HepG2 (cell line): ENCODE measurements at regions not wholly inside any gene's neighbourhood (a gene's known extent, or its start where the extent isn't known, plus 50 kb on each side); places are given as distances from the start of the nearest gene placed in this dataset.

Source experiments
- AKNA ChIP-seq: sonication (generic); formaldehyde crosslinking; IDR thresholded peaks from 2 replicates; pipeline ENCODE4 v1.4.0; 2020; ENCODE audit warnings: missing genetic modification reagents, borderline replicate concordance
- ATF7 ChIP-seq, 2 experiments: fragments of 450-650 bp in 1 of 2; sonication (generic) in 1 of 2; formaldehyde crosslinking in 1 of 2; IDR thresholded peaks; 2 replicates each; pipeline versions ENCODE4 v1.4.0 to v1.6.1; 2016 to 2020; ENCODE audit warnings: antibody characterized with exemption in 1 of 2, mild to moderate bottlenecking in 1 of 2, missing genetic modification reagents in 1 of 2
- HNRNPLL ChIP-seq: fragments of 200-400 bp; formaldehyde crosslinking; IDR thresholded peaks from 2 replicates; pipeline ENCODE4 v1.6.1; 2017; ENCODE audit warnings: mild to moderate bottlenecking, low read depth, low read length; ENCODE audit not compliant: poor library complexity, severe bottlenecking
- JUN ChIP-seq: sonication (generic); formaldehyde crosslinking; IDR thresholded peaks from 2 replicates; pipeline ENCODE4 v1.4.0; 2020; ENCODE audit warnings: mild to moderate bottlenecking, missing genetic modification reagents
- PATZ1 ChIP-seq: sonication (generic); formaldehyde crosslinking; IDR thresholded peaks from 2 replicates; pipeline ENCODE4 v1.4.0; 2020; ENCODE audit warnings: missing genetic modification reagents
- POLR2AphosphoS5 ChIP-seq: IDR thresholded peaks from 2 replicates; pipeline ENCODE4 v1.6.1; 2012; ENCODE audit warnings: low read depth, low read length
- SRY ChIP-seq: sonication (generic); formaldehyde crosslinking; IDR thresholded peaks from 2 replicates; pipeline ENCODE4 v1.8.0; 2022; ENCODE audit warnings: mild to moderate bottlenecking, missing genetic modification reagents
- ZKSCAN1 ChIP-seq: fragments of 150-350 bp; IDR thresholded peaks from 2 replicates; pipeline ENCODE4 v1.6.1; 2014; ENCODE audit warnings: low read length
- ZNF10 ChIP-seq: sonication (generic); formaldehyde crosslinking; IDR thresholded peaks from 2 replicates; pipeline ENCODE4 v1.4.0; 2020; ENCODE audit warnings: mild to moderate bottlenecking, low read depth, missing genetic modification reagents, borderline replicate concordance
- ZNF564 ChIP-seq: sonication (generic); formaldehyde crosslinking; IDR thresholded peaks from 2 replicates; pipeline ENCODE4 v1.8.1; 2023; ENCODE audit warnings: mild to moderate bottlenecking, missing genetic modification reagents

GRCh38 chr5:15263942-15264341 lies 236.0 kb upstream of the FBXL7 start:
- TF ChIP-seq ATF7 (IDR thresholded peaks at IDR 0.05) = no peak
- no peak for TF ChIP-seq ATF7 (CRISPR knock-in tag; IDR thresholded peaks at IDR 0.05)
- no peak for TF ChIP-seq PATZ1 (CRISPR knock-in tag)
- no peak for TF ChIP-seq JUN (CRISPR knock-in tag)
- no peak for TF ChIP-seq HNRNPLL
- TF ChIP-seq ZNF564 = no peak
- TF ChIP-seq SRY = no peak
- no peak for TF ChIP-seq AKNA (CRISPR knock-in tag)
- no peak for TF ChIP-seq ZNF10
- no peak for TF ChIP-seq ZKSCAN1
- TF ChIP-seq POLR2AphosphoS5 = no peak
